ENCODE measurements at regions not wholly inside any gene's neighbourhood (a gene's known extent, or its start where the extent isn't known, plus 50 kb on each side); places are given as distances from the start of the nearest gene placed in this dataset.
"Not testable (repeated sequence)": the region's sequence is repeated elsewhere in the genome, so short reads cannot be mapped to it uniquely, and the experiment has no call there.

DNA sequence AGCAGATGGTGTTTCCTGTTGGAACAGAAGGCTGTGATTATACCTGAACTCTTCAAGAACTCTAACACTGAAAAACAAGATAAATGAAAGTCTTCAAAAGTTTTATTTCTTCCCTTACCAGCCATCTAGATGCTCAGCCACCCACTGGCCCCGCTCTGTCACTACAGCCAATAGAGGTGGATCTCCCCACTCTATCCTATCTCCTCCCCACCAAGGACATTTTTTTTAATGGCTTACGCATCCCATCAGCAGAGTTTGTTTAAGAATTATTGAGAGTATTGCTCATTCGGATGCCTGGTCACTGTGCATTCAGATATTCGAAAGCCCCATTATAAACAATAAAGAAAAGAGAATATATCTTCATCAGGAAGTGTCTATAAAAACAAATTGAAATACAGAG, 159.4 kb downstream of the RASEF start:
- H3F3A ChIP-seq (ENCODE audit: insufficient read depth) = no peaks in the 10 kb centered on the region
- no peak overlapping the region for H3K4me3 ChIP-seq (ENCODE audit: insufficient read depth, low read length, poor library complexity, severe bottlenecking)
- H4K20me1 ChIP-seq (ENCODE audit: low read depth, low read length) = no peaks in the 10 kb centered on the region
- no peaks in the 10 kb centered on the region for H3K79me2 ChIP-seq (ENCODE audit: insufficient read depth, low read length)
- H3K27me3 ChIP-seq (ENCODE audit: low read length) = no peaks in the 10 kb centered on the region
- H2AFZ ChIP-seq (ENCODE audit: low read depth, low read length, severe bottlenecking) = no peak overlapping the region
- TF ChIP-seq EZH2phosphoT487 (conservative IDR thresholded peaks at IDR 0.05; ENCODE audit: low read length) = no peak
- TF ChIP-seq, protein P1, sequence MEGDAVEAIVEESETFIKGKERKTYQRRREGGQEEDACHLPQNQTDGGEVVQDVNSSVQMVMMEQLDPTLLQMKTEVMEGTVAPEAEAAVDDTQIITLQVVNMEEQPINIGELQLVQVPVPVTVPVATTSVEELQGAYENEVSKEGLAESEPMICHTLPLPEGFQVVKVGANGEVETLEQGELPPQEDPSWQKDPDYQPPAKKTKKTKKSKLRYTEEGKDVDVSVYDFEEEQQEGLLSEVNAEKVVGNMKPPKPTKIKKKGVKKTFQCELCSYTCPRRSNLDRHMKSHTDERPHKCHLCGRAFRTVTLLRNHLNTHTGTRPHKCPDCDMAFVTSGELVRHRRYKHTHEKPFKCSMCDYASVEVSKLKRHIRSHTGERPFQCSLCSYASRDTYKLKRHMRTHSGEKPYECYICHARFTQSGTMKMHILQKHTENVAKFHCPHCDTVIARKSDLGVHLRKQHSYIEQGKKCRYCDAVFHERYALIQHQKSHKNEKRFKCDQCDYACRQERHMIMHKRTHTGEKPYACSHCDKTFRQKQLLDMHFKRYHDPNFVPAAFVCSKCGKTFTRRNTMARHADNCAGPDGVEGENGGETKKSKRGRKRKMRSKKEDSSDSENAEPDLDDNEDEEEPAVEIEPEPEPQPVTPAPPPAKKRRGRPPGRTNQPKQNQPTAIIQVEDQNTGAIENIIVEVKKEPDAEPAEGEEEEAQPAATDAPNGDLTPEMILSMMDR (IDR thresholded peaks at IDR 0.05; ENCODE audit: insufficient read depth, low read length, poor library complexity, severe bottlenecking) = no peak
- H3K27ac ChIP-seq (ENCODE audit: low read depth, low read length) = no peak overlapping the region
- no peaks in the 10 kb centered on the region for H3K36me3 ChIP-seq (ENCODE audit: low read length)
- no peak overlapping the region for H3K4me2 ChIP-seq (ENCODE audit: low read depth, low read length, poor library complexity, severe bottlenecking)
- H3K9me2 ChIP-seq (replicated peaks; ENCODE audit: insufficient read depth, low read length) = no peaks in the 10 kb centered on the region
- H3K9me3 ChIP-seq (ENCODE audit: insufficient read depth, low read length) = no peaks in the 10 kb centered on the region
- no peak overlapping the region for H3K9ac ChIP-seq (ENCODE audit: low read length)

GRCh38 chr9:82911996-82912395, 150.9 kb downstream of the RASEF start:
- H3K9ac ChIP-seq (ENCODE audit: low read length) = no peak overlapping the region
- H3K9me3 ChIP-seq (ENCODE audit: insufficient read depth, low read length) = no peaks in the 10 kb centered on the region; the same call in 1 of the 2 replicates
- H3K27ac ChIP-seq (ENCODE audit: low read depth, low read length) = no peak overlapping the region
- no peak overlapping the region for H3K4me3 ChIP-seq (ENCODE audit: insufficient read depth, low read length, poor library complexity, severe bottlenecking)
- no peaks in the 10 kb centered on the region for H3K36me3 ChIP-seq (ENCODE audit: low read length)
- no peak overlapping the region for H3K4me2 ChIP-seq (ENCODE audit: low read depth, low read length, poor library complexity, severe bottlenecking)
- TF ChIP-seq EZH2phosphoT487 (conservative IDR thresholded peaks at IDR 0.05; ENCODE audit: low read length) = no peak
- TF ChIP-seq, protein P1 (IDR thresholded peaks at IDR 0.05; ENCODE audit: insufficient read depth, low read length, poor library complexity, severe bottlenecking) = no peak
- H3K9me2 ChIP-seq (replicated peaks; ENCODE audit: insufficient read depth, low read length) = no peaks in the 10 kb centered on the region
- no peaks in the 10 kb centered on the region for H3K27me3 ChIP-seq (ENCODE audit: low read length)
- no peaks in the 10 kb centered on the region for H3F3A ChIP-seq (ENCODE audit: insufficient read depth)
- no peaks in the 10 kb centered on the region for H4K20me1 ChIP-seq (ENCODE audit: low read depth, low read length)
- no peaks in the 10 kb centered on the region for H3K79me2 ChIP-seq (ENCODE audit: insufficient read depth, low read length)
- no peak overlapping the region for H2AFZ ChIP-seq (ENCODE audit: low read depth, low read length, severe bottlenecking)

DNA sequence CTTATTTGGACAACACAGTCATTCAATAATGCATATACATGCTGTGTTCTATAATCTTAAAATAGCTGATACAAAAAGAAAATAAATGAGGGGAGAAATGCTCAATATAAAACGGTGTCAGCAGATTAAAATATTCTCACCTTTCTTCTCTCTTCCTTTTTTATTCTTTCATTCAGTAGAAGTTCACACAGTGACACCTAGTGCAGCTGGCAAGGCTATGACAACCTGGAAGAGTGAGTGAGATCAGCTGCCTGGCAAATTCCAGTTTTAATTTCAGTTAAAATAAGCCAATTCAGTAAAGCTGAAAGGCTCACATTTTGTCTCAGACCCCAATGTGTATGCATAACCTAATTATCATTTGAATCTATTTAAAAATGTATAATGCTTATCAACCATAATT, 150.3 kb downstream of the RASEF start:
- Histone ChIP-seq H3K4me3 (ENCODE audit: insufficient read depth, low read length, poor library complexity, severe bottlenecking) (no peak overlapping the region), H3K9me3 (ENCODE audit: insufficient read depth, low read length) (no peaks in the 10 kb centered on the region; the same call in 1 of the 2 replicates), H4K20me1 (ENCODE audit: low read depth, low read length) (no peaks in the 10 kb centered on the region), H3K27me3 (ENCODE audit: low read length) (no peaks in the 10 kb centered on the region), H3K36me3 (ENCODE audit: low read length) (no peaks in the 10 kb centered on the region), H3K9me2 (replicated peaks; ENCODE audit: insufficient read depth, low read length) (no peaks in the 10 kb centered on the region), H3K4me2 (ENCODE audit: low read depth, low read length, poor library complexity, severe bottlenecking) (no peak overlapping the region), H3K79me2 (ENCODE audit: insufficient read depth, low read length) (no peaks in the 10 kb centered on the region), H3K27ac (ENCODE audit: low read depth, low read length) (no peak overlapping the region), H3K9ac (ENCODE audit: low read length) (no peak overlapping the region), H3F3A (ENCODE audit: insufficient read depth) (no peaks in the 10 kb centered on the region), H2AFZ (ENCODE audit: low read depth, low read length, severe bottlenecking) (no peak overlapping the region)
- no peak for TF ChIP-seq EZH2phosphoT487 (conservative IDR thresholded peaks at IDR 0.05; ENCODE audit: low read length)
- TF ChIP-seq, protein P1 (IDR thresholded peaks at IDR 0.05; ENCODE audit: insufficient read depth, low read length, poor library complexity, severe bottlenecking) = no peak

DNA sequence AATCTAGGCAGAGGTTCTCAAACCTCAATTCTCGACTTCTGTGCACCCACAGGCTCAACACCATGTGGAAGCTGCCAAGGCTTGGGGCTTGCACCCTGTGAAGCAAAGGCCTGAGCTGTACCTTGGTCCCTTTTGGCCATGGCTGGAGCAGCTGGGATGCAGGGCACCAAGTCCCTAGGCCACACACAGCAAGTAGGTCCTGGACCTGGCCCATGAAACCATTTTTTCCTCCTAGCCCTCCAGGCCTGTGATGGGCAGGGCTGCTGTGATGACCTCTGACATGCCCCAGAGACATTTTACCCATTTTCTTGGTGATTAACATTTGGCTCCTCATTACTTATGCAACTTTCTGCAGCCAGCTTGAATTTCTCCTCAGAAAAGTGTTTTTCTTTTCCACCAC, 146.7 kb downstream of the RASEF start:
- not testable (repeated sequence) for H3K36me3 ChIP-seq (ENCODE audit: low read length); H3K9me3 ChIP-seq (ENCODE audit: insufficient read depth, low read length); H3K9me2 ChIP-seq (replicated peaks; ENCODE audit: insufficient read depth, low read length); H3K27me3 ChIP-seq (ENCODE audit: low read length); H3K27ac ChIP-seq (ENCODE audit: low read depth, low read length); H2AFZ ChIP-seq (ENCODE audit: low read depth, low read length, severe bottlenecking); H3F3A ChIP-seq (ENCODE audit: insufficient read depth); H3K79me2 ChIP-seq (ENCODE audit: insufficient read depth, low read length); H3K4me2 ChIP-seq (ENCODE audit: low read depth, low read length, poor library complexity, severe bottlenecking); H3K4me3 ChIP-seq (ENCODE audit: insufficient read depth, low read length, poor library complexity, severe bottlenecking); H4K20me1 ChIP-seq (ENCODE audit: low read depth, low read length); H3K9ac ChIP-seq (ENCODE audit: low read length)
